HG02938 (cell line): ENCODE measurements at regions not wholly inside any gene's neighbourhood (a gene's known extent, or its start where the extent isn't known, plus 50 kb on each side); places are given as distances from the start of the nearest gene placed in this dataset.

Experiments used
- ATAC-seq: cut with Tn5 transposase; IDR thresholded peaks from one replicate; pipeline ENCODE4 v1.9.1; 2021; ENCODE audit warnings: mild to moderate bottlenecking, moderate library complexity; ENCODE audit not compliant: unreplicated experiment

DNA sequence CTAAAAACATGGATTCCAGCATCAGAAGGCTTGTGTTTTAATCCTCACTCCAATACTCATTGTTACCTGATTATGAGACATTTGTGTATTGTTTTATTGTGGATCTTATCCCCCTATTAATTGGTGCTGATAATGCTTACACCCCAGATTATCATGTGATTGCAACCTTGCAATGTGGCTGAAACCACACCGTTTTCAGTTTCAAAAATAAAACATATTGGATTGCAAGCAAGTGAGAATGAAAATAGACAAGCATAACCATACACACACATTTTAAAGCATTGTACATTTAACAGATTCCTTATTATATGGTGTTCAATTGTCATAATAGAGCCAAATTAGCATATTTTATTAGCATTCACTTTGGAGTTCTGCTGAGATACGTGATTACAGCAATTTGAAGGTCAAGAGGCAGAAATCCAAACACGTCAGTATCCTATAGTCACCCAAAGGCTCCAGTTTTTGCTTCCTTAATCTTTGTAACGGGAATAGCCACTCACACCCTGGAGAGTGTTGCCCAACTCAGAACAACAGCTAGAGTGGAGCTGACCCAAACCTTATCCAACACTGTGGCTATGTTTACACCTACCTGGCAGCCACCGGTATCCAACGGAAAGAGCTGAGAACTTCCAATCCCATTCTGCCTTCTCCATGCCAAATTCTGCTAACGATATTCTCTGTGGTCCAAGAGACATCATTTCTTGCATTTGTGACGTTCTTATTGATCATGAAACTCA, 317.1 kb upstream of the KLF6 start:
- ATAC-seq, result no peak

DNA sequence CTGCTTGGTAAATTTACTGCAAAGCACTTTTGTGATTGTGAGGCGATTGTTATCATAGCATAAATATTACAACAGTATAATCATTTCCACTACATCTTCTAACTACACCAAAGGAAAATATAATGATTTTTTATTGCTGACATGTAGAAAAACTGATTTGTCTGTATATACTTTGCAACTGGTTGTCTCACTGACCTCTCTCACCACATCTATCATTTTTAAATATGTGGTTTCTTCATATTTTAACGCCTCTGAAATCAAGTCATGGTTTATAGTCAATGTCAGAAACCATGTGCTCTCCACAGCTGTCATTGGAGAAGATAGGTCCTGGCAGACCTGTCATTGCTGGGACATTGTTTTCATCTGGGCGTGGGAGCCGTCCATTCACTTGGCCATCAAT, 315.4 kb upstream of the KLF6 start:
- no peak for ATAC-seq

DNA sequence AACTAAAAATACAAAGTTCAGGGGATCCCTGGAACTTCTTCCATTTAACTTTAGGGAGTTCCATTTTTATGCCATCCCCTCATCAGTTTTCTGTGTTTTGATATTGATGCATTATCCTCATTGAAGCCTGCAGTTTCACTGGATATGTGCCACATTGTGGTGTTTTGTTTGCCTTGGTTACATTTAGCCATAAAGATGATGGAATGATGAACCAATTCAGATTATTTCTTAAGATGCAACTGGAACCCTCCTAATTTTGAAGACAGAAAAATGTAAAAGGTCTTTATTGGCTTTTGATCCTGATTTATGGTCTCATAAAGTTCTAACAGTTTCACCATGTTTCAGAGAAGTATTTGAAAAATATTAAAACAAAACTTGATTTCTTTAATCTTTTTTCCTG, 314.2 kb upstream of the KLF6 start:
- ATAC-seq, result no peak

DNA sequence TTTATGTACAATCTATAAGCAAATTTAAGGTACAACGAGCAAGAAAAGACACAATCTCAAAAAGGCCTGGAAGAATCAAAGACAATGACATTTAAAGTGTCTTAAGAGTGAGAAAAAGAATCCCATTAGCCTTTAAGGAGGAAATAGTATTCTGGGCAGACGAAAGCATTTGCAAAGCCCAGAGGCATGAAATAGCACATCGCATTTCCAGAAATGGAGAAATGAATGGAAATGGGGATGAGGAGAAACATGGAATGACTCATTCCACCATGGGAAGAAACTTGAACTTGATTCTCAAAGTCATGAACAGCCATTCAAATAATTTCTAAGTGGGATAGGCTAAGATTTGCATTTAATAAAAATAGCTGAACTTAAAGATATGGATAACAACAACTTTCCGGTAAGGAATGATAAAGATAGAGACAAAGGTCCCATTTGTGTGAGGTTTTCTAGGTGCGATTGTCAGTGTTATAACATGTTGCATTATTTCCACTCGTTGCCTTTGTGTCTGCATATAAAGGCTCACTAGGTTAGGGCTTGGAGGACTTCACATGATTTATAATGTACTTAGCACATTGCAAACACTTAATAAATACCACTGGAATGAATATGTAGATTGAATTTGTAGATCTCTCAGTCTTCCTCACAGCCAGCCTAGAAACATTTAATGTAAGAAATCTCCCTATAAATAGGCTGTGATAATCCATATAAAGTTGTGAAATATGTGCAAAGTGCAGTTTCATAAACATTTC, 310.3 kb upstream of the KLF6 start:
- no peak for ATAC-seq

DNA sequence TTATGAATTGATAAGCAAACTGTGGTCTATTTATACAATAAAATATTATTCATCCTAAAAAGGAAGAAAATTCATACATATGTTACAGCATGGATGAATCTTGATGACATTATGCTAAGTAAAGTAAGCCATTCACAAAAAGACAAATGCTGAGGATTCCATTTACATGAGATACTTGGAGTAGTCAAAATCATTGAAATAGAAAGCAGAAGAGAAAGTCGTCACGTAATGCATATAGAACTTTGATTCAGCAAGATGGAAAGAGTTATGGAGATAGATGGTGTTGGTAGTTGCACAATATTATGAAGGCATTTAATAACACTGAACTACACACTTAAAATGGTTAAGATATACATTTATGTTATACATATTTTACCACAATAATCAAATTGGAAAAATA, 309.7 kb upstream of the KLF6 start:
- ATAC-seq, result no peak

DNA sequence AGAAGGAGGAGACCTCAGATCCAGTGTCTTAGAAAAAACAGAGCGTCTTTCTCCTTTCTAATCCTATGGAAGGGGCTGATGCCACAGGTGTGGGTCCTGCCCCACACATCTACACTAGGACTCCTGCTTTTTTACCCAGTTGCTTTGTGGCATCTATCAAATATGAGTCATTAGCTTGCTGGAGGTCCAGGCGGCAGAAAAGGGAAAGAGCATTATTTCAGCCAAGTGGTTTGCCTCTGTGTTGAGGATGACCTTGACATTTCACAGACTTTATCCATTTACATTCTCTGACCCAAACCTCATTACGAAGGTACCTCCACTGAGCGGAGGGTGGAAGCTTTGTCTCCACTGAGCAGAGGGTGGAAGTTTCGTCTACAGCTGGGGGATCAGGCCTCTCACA, 308.4 kb upstream of the KLF6 start:
- ATAC-seq, result no peak

DNA sequence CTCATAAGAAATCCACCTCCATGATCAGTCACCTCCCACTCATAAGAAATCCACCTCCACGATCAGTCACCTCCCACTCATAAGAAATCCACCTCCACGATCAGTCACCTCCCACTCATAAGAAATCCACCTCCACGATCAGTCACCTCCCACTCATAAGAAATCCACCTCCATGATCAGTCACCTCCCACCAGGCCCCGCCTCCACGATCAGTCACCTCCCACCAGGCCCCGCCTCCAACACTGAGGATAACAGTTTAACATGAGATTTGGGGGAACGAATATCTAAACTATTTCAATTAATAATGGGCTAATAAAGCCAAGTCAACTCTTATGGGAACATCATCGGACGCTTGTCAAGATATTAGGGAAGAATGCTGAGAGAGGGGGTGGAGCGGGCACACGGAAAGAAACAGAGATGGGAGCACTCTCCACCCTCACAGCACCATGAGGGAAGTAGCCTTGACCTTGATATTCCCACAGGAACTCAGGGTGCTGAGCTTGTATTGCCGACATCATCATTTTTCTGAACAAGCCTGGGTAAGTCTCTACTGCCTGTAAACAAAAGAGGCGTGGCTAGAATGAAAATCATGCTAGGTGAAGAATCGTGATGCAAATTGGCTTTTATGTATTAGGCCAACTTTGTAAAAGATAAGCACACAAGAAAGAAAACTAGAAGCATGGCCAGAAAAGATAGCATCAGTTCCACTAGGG, 303.5 kb upstream of the KLF6 start:
- no peak for ATAC-seq

DNA sequence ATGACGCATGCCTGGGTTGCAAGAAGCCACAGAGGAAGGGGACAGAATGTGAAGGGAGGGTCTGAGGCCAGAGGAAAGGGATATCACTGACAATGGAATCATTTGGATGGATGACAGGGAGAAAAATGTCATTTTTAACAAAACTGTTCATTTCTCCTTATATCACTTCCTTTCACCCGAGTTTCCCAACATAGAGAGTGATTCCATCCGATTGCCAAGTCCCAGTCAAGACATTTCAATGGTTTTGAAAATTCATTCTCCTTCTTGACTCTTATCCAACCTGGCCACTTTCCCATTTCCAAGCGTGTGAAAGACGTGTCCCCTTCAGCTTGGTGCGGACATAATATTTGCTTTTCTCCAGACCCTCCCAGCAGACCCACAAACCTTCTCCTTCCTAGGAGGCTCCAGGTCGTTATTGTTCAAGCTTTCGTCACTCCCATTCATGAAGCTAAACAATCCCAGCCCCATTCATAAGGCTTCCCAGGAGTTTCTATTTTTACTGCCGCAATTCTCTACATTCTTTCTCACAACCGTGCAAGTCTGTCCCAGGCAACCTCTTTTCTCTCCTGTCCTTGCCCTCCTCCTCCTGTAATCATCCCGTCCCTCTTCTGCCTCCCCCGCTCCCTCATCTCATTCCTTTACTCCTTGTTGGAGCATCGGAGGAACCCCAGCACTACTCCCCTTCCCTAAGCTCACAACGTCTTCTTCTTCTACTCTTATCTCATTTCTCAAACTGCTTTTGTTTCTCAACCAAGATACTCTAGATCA, 301.3 kb upstream of the KLF6 start:
- no peak for ATAC-seq

DNA sequence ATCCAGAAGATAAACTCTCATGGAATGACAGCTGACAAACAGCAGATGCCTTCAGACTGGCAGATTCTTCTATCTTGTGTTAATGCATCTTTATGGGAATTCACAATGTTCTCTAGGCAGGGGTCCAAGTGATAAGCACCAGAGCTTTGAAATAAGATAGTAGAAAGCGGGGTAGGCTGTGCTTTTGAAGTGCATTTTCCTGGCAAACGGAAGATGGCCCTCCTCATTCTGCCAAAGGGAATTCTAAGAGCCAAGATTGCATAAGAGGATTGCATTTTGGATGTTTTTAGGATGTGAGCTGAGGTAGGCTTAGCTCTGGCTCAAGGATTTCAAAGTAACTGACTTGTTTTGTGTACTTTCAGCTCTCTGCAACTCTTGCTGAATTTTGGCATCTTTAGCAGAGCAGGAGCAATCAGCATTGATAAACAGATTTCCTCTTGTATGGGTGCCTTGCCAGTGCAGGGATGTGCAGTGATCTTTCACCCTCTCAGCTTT, 298.5 kb upstream of the KLF6 start:
- ATAC-seq, result no peak

DNA sequence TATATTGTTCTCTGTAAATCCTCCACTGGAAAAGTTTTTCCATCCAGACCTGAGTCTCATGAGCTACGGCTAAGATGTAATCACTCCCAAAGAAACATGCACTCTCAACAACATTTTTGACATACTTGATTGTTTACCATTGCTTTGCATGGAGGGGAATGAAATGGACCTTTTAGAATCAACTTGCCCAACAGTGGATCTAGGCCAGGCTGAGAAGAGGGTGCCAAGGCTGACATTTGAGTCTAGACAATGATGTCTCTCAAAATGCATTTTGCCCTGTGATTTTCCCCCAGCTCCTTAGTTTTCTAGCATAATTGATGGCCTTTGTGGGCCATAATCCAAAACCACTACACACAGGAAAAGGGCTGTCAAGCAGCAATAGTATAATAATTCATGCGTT, 297.9 kb upstream of the KLF6 start:
- no peak for ATAC-seq

DNA sequence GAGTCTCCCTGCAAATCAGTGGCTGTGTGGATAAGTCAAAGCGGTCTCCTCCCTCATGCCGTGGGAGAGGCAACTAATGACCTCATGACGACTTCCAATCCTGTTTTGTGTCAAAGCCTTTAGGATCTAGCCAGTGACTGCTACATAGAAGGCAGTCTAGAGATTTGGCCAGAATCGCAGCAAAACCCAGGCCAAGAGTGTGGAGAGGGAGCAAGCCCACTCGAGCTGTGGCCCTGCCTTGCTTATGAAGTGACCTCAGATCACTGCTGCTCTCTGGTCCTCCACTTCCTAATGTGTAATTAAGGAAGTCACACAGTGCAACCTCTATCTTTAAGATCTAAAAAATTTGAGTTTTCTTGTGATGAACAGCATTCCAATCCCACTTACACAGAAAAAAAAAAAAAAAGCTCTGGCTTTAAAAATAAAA, 296.7 kb upstream of the KLF6 start:
- ATAC-seq, result no peak

DNA sequence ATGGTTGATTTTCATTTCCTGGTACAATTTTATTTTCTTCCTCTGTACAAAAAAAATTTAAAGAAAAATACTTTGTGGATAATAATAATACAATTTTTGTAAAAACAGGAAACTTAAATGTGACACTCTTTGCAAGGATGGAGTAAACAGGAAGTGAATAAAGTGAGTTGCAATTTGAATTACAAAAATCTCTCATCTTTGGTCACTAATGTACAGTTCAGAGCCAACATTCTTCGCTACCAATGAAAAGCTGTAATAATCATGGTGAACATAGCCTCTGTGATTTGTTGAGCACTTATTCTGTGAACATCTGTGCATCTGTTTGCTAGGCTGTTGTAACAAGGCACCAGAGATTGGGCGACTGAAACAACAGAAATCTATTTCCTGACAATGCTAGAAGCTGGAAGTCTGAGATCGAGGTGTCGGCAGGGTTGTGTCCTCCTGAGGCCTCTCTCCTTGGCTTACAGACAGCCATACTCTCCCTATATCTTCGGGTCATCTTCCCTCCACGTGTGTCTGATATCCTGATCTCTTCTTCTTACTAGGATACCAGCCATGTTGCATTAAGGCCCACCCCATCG, 295.3 kb upstream of the KLF6 start:
- ATAC-seq, result no peak

DNA sequence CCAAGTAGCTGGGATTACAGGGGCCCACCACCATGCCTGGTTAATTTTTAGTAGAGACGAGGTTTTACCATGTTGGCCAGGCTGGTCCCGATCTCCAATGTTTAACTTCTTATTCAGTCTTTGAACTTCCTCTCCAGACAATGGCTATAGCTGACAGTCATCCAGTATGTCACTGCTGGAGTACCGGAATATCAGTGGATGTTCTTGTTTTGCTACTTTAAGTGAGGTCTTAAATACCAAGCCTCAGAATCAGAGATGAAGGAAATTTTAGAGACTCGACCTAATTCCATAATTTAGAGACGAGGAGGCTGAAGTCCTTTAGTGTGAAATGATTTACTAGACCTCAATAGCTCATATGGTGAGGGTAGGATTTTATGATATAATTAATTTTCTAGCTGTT, 294.8 kb upstream of the KLF6 start:
- ATAC-seq, result no peak

DNA sequence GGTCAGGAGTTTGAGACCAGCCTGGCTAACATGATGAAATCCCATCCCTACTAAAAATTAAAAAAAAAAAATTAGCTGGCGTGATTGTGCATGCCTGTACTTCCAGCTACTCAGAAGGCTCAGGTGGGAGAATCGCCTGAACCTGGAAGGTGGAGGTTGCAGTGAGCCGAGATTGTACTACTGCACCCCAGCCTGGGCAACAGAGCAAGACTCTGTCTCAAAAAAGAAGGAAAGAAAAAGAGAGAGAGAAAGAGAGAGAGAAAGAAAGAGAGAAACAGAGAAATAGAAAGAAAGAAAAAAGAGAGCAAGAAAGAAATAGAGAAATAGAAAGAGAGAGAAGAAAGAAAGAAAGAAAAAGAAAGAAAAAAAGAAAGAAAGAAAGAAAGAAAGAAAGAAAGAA, 292.8 kb upstream of the KLF6 start:
- ATAC-seq, result no peak

DNA sequence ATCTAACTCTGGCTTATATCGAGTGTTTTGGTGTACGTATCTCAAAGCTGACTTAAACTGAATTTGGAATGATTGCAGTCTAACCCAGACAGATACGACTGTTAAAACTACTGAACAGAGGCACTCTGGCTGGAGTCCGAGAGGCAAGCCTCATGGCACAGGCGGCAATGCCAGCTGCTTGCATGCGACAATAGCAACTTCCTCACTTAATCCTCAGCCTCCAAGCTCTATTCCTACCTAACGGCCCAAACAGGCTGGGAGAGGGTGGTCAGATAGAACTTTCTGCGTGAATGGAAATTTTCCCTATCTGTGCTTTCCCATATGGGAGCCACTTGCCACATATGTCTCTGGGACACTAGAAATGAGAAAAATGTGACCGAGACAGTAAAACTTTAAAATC, 292.0 kb upstream of the KLF6 start:
- ATAC-seq, result no peak

DNA sequence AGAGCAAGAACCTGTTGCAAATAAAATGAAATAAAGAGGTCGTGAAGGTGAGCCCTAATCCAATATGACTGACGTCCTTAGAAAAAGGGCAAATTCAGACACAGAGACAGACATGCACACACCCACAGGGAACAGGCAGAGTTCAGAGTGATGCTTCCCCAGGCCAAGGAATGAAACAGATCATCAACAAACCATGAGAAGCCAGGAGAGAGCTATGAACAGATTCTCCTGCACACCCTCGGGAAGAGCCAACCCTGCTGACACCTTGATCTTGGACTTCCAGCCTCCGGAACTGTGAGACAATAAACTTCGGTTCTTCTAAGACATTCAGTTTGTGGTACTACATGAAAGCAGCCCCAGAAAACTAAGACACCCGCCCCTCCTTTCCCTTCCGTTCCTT, 290.4 kb upstream of the KLF6 start:
- ATAC-seq, result no peak

DNA sequence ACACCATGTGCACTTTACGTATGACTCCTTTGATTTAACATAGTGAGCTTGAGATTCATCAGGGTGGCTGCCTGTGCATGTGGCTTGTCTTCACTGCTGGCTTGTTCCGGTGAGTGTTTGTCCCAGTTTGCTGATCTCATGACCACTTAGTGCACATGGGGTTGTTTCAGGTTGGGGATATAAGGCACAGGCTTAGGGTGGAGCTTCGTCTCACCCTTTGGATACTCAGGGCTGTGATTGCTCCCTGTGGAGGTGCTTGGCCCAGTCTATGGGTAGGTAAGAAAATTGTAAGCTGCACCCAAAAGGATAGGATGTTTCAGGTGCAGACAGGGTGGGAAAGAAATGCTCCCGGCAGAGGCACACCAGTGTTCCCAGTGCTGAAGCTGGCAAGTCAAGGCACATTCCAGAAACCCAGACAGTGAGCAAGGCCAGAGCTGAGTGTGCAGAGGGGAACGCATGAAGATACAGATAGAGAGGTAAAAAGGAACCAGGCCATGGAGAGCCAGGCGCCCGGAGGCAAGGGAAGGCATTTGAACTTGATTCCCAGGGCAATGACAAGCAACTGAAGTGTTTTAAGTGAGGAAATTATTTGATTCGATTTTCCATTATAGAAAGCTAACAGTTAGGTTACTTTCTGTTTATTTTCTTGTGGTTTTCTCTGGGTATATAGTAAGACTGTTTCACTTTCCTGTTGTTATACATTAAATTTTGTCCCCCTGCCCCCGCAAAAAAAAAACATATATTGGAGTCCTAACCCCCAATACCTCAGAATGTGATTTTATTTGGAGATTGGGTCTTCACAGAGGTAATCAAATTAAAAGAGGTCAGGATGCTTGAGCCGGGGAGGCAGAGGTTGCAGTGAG, 289.8 kb upstream of the KLF6 start:
- no peak for ATAC-seq

DNA sequence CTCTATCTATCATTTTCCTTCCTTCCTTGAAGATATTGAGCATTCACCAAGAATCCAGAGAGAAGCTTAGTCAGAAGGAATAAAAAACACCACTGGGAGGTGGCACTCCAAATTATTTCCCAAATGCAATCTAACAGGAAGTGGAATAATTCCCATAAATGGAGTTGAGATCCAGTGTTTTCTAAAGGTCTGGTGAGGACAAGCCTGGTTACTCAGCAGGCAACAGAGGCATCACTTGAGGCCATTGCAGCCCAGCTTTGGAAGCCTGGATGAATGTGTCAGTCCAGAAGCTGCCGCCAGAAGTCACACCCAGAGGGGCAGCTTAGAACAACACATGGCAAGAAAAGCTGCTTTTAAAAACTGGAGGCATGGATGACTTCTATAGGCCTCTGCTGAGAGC, 288.9 kb upstream of the KLF6 start:
- no peak for ATAC-seq

DNA sequence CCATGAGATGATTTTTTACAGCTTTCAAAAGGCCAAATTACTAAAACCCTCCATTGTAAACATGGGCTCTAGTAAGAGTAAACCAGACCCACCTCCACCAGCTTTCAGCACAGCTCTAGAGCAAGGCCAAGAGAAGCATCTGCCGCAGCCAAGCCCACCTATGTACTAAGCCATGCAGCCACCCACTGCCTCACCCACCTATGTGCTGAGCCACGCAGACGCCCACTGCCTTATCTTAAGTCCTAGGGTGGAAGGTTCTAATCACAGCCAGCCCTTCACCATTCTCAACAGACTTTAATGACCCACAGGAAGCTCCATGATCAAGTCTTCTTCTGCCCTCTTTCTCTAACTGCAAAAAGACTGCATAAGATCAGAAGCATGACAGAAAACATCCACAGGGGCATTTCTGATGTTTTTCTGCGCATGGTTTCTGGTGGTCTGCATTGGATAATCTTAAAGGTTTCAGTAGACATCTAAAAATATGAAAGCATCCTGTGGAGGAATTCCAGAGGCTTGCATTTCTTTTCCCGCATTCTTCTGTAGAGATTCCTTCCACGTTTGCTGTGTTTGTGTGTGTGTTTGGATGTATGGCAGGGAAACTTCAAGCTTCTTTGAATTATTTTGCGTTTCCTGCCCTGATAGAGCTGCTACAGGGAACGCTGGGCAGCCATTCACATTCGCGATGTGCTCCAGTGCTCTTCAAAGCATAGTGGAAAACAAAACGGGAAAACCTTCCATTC, 286.1 kb upstream of the KLF6 start:
- ATAC-seq, result no peak
